SKM-1 treated with dmso at 0.1 percent for 144 hours (cell line): ENCODE measurements at regions not wholly inside any gene's neighbourhood (a gene's known extent, or its start where the extent isn't known, plus 50 kb on each side); places are given as distances from the start of the nearest gene placed in this dataset.
A peak's percentile ranks its signal among the peaks of the same experiment; 100 is the strongest.

Experiments used
- DNase-seq: peaks from one replicate; lab custom pipeline; 2025; ENCODE audit not compliant: unreplicated experiment; lab: John Stamatoyannopoulos, UW

DNA sequence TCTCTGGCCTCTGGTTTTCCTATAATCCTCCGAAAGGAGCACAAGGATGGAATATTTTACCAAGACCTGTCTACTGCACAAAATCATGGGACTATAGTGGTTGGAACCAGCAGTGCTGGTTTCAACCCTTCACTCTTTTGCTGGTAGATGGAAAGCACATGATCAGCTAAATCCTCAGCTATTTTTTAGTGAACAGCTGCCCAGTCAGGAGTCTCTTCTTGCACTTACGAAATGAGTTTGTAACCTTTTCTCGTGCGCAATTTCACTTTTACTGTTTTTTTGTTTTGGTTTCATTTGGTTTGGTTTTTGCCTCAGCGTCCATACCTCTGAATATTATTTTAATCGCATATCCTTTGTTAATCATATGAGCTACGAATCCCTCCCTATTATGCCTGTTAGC, 418.5 kb upstream of the CPEB2 start:
- DNase-seq: no peak

DNA sequence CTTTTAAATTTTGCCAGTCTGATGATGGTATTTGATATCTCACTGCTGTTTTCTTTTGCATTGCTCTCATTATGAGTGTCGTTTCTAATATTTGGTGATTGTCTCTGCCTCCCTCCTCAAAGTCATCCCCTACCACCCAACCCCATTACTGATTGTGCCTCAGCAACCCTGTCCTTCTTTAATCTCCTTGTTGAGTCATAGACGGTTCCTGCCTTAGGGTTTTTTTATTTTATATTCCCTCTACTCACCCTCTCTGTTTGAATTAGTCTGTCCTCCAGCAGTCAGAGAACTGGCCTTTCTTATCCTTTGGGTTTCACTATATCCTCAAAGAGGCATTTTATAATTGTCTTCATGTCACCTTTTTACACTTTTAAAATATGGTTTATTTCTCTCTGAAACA, 409.3 kb upstream of the CPEB2 start:
- no peak for DNase-seq

DNA sequence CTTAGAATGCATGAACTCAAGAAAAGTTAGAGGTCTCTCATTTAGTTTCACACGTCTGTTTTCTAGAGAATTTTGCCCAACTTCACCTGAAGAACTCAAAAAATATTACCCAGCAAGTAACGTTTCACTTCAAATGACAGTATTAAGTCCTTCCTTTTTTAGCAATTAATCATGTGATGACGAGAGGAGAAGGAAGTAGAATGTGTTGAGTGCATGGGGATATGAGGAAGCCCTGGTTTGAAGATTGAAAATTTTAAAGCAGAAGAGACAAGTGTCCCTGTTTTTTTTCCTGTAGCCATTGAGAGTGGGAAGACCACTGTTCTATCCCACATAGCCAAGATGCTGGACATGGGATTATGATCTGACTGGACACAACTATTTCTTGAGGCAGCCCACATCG, 406.3 kb upstream of the CPEB2 start:
- no peak for DNase-seq

DNA sequence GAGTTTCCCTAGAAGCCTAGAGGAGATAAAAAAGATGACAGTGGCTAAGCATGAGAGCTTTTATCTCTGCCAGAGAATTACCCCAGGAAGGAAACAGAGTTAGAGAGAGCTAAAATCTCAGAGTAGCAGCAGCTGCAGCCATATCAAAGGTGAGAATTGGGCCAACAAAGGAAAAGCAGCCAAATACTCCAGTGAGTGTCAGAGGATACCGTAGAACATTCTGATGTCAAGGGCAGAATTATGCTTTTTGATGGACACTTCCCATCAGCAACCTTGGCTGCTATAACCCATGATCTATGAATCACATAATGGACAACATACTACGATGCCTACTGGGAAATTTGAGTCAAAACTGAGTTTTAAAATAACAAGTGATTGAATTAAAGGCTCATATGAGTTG, 405.8 kb upstream of the CPEB2 start:
- no peak for DNase-seq

DNA sequence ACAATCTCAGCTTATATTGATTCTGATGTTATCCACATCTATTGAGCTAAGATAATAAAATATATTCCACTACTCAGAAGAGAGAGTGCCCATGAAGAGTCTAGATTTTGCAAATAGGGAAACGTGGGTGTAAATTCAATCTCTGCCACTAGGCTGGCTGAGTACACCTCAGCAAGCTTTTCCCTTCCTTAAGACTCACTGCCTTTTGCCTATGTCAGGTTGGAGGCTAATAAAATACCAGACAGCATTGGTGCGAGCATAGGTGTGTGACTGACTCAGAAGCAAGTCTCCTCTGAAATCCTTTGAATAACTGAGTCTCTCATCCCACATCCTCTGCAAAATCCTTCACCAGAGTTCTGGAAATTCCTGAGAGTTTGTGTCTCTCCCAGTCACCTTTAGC, 405.4 kb upstream of the CPEB2 start:
- no peak for DNase-seq

DNA sequence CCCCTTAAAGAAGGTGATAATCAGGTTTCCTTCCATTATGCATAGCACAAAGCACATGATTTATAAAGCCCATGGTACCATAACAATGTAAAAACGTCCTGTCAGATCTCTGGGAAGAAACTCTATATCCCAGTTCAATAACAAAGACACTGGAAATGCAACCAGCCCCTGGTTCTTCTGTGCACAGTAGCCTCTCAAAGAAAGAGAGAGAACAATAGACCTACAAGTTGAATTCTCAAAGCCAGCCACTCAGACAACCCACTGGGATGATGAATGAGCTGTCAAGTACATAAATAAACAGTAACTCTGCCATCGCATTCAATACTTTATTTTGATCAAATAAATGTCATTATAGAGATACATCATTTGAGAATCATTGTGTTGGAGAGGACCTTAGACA, 400.1 kb upstream of the CPEB2 start:
- no peak for DNase-seq

DNA sequence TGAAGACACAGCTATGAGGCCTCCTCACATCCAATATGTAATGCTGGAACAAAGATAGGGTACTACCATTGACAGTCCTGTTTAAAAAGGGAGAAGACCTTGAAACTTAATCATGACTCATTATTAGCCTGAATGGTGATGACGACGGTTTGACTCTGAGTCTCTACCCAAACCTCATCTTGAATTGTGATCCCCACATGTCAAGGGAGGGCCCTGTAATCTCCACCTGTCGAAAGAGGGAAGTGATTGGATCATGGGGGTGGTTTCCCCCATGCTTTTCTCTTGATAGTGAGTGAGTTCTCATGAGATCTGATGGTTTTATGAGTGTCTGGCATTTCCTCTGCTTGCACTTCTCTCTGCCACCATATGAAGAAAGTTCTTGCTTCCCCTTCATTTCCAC, 395.3 kb upstream of the CPEB2 start:
- DNase-seq: no peak

DNA sequence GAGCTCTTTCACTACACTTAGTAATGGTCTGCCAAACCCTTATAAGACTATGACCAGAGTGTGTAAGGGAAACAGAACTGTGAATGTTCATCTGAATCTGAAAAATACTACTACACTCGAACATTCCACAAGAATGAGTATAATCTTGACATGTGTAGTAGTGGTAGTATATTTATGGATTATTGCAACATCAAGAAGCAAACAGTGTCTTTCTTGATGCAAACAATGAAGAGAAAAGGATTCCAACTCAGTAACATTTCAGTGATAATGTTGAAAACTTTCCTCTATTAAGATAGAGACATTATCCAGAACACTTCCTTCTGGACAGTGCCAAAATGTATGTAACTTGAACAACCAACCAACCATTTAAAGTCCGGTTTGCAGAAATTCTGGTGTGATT, 394.7 kb upstream of the CPEB2 start:
- no peak for DNase-seq

DNA sequence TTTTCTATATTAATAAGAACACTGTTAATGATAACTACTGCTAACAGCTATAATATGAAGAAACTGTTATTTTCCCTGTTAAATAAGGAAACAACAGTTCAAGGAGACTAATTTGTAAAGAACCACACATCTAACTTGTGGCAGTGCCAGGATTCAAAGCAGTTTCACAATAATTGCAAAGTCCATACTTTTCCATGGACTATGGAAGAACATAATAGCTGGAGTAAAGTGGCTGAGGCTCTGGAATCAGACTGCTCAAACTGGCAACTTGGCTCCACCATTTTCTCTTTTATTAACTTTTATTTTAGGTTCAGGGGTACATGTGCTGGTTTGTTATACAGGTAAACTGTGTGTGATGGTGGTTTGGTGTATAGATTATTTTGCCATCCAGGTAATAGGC, 393.7 kb upstream of the CPEB2 start:
- no peak for DNase-seq

DNA sequence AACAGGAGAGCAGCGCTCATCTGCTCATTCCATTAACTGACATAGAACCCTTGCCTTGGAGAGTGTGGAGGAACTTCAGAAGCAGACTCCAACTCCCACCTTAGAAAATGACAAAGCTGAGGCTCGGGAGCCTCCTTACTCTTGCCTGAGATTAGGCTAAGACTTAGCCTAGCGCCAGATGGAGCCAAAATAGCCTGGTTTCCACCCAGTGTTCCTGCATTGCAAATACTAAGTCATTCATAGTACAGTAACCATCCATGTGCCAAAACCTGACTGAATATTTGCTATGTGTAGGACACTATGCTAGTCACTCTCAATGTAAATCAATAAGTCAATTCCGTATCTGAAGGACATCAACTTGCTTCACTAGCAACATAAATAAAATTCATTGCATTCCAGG, 387.4 kb upstream of the CPEB2 start:
- no peak for DNase-seq

DNA sequence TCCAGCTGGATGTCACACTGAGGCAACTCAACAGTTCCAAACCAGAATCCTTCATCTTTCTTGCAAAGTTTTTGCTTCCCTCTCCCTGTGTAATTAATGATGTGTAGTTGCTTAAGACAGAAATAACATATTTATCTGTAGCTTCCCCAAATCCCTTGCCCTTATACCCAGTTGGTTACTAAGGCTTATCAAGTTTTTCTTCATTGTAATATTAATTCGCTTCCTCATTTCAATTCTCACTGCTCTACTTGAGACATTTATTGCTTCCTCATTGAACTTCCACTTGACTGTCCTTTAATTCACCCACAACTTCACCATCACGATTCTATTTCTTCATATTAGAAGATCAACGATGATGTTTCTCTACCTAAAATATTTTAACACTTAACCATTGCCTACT, 386.6 kb upstream of the CPEB2 start:
- DNase-seq: peak; percentile 13

DNA sequence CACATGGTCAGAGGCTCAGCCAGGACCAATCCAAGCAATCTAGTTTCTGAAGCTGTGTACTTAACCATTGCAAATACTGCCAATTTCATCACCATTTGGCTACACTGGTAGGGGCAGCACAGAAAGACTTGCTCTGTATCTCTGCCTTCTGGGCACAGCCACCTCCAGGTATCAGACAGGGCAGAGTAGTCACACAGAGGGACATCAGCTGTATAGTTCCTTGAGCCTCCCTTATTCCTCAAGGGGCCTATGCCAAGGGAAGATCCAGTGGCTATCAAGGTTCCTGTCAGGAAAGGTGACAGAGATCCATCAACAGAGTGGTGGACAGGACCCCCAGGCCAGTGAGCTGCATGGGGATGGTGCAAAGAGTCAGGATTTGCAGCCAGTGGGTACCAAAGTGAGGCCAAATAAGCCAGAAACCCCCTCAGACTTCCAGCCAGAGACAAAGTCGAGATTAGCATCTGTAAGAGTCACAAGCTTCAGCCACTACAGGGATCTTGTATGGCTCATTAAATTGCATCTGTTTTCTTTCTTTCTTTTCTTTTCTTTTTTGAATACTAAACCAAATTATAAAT, 381.6 kb upstream of the CPEB2 start:
- no peak for DNase-seq

DNA sequence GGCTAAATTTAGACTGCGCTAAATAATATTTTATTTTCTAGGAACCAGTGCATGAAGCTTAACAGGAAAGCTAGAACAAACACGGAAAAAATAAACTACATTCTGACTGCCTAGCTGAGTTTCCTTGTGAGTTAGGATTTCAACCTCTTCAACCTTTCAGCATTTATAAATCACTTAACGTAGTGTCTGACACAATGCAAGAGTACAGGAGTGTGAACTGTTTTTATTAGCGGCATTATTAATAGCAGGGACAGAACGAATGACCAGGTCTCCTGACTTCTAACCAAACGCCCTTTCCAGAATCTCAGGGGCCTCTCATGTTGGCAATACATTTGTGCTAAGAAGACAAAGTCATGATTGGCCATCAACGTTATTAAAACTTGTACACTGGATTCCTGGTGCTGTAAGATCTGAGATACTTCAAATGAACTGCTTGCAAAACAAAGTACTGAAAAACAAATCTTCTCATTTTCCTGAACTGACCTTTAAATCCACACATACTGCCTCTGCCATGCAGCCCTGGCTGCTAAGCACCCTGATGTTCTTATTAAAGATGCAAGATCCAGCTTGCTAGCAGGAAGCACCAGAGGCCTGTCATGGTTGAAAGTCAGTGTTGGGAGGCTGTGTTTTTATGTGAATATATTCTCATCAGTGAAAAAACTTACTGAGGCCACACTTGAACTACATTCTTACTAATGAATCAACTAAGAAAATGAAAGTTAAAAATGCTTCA, 380.4 kb upstream of the CPEB2 start:
- DNase-seq: no peak

DNA sequence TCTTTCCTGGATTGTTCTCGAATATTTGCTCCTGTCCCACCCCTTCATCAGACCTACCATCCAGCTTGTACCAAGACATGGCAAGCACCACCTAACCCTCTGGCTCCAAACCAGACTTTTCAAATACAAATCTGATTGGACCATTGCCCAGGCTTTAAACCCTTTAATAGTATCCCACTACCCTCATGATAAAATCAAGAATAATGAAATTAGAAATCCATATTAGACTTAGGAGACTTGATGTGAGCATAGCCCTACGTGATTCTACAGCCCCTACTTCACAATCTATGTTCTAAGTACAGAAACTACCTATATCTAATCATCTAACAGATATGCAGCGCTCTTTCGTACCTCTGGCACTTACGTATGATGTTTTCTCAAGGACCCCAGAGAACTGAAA, 375.2 kb upstream of the CPEB2 start:
- no peak for DNase-seq

DNA sequence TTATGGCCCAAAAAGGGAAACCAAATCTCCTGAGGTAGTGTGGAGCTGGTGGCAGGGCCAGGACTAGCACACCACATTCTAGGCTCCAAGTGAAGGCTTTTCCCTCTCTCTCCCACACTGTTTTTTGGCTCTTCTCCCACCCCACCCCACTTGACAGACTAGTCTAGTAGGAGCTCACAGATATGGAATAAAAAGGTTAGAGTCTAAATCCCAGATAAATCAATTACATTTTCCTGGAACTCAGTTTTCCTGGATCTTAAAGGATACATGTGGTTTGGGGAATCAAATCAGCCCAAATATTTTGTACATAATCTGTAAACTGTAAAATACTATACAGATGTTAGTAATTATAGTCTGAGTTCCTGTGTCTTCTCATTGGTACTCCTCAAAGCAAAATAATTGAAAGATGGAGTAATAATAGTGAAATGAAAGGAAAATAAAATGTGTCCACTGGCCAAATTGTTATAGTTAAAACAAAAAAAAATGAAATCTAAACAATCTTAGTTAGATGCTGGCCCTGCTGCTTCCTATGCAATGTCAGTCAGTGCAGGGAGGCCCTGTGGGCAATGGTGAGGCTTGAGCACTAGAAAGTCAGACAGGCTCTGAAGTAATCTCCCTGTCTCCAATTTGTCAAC, 370.4 kb upstream of the CPEB2 start:
- DNase-seq: no peak

DNA sequence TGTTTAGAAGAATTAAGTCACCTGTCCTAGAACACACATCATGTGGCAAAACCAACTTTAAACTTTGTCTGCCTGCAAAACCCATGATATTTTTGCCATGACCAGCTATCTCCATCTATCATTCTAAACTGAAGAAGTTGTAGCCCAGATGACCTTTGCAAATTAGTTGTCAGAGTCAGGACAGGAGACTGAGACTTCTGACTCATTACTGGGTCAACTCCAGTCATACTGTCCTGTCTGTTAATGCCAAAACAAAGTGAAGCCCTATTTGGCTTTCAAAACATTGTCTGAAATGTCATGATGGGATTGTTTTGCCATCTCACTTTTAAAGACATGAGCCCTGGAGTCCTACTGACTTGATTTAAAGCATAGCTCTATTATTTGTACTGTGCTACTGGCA, 365.7 kb upstream of the CPEB2 start:
- no peak for DNase-seq

DNA sequence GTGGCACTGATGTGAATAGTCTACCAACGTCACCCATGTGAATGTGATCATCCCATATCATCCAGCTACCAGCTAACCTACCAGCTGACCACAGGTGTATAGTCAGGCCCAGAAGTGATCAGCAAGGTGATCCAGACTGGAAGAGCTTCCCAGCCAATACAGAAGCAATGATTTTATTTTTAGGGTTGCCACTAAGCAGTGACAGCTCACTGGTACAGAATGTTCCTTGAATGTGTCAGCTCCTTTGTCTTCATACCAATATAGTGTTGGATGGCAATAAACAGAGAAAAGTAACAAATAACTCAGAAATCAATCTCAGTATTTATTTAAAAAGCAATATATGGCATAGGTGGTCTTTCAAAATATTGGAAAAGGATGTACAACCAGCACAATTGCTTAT, 361.8 kb upstream of the CPEB2 start:
- no peak for DNase-seq

DNA sequence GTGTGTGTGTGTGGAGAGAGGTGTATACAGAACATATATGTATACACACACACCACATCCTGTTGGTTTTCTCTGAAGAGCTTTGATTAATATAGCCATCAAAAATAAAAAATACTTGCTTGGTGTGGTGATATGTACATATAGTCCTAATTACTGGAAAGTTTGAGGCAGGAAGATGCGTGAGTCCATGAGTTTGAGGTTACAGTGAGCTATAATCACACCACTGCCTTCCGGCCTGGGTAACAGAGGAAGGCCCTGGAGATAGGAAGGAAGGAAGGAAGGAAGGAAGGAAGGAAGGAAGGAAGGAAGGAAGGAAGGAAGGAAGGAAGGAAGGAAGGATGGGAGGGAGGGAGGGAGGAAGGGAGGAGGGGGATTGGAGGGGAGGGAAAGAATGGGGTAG, 360.4 kb upstream of the CPEB2 start:
- no peak for DNase-seq

DNA sequence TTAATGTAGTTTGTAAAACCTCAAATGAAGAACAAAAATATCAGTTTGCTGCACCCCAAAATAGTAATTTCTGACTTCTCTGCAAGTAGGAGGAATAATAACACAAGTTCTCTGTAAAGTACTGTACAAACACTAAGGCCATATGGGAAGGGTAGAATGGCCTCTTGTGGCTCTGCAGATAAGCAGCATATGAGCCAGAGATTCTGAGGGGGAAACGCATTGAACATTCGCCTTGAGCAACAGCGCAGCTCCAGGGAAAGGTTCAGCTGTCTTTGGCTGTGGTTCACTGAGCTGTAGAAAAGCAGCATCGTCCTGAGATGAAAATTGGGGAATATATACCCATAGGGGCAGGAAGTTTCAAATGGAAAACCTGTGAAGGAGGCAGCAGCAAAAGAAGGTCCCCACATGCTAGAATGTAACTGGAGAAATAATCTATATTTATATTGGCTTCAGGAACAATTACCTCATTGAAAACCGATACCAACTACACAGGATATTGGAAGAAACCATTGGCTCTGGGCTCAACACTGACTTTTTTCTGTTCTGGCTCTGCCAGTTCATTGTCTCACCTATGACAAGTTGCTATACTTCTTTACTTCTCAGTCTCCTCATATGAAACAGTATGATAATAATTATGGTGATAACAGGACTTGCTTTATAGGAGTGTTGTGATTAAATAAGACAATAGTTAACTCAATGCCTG, 357.6 kb upstream of the CPEB2 start:
- no peak for DNase-seq

DNA sequence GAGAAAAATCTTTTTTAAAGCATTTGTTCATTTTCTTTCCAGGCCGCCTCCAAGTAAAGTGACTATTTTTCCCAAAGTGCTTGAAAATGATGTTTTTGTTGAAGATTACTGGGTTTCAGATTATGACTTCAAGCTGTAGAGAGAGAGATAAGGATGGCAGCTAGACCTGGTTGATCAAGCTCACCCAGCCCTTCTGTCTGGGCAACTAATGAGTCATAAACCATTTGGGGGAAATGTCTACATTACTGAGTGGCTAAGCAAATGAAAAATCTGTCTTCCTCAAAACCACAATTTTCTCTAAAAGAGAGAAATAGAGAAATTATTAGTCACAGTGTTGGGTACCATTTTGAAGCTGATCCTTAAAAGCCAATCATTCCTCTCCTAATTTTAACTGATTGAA, 355.4 kb upstream of the CPEB2 start:
- DNase-seq: no peak

DNA sequence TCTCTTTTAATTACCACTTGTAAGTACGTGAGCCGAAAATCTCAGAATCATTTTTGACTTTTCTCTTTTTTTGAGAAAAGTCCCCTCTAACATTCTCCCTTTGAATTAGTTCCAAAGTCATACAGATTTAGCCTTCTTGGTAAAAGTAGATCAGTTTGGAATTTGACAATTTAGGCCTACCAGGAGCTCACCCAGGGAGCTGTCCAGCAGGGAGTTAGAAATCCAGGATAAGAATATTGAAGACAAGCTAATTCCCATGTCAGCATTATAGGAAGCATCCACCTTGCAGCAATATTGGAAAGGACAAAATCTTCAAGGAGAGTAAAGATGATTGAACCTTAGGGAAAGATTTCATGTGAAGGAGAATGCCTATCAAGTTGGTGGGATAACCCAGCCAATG, 352.2 kb upstream of the CPEB2 start:
- no peak for DNase-seq

DNA sequence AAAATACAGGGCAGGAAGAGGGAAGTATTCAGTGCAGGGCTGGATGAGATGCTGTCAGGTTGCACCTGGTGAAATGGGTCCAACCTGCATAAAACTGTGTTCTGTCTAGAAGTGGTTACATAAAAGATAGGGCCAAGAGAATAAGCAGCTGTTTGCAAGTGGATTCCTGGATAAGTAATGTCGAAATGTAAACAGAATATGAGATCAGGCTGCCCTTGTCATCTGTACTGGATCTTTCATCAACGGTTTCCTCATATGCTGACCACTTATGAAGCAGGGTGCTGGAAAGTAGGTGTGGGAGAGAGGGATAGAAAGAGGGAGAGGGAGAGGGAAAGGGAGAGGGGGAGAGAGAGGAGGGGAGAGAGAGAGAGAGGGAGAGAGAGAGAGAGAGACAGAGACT, 349.8 kb upstream of the CPEB2 start:
- no peak for DNase-seq
